ENCODE measurements at regions not wholly inside any gene's neighbourhood (a gene's known extent, or its start where the extent isn't known, plus 50 kb on each side); places are given as distances from the start of the nearest gene placed in this dataset.

DNA sequence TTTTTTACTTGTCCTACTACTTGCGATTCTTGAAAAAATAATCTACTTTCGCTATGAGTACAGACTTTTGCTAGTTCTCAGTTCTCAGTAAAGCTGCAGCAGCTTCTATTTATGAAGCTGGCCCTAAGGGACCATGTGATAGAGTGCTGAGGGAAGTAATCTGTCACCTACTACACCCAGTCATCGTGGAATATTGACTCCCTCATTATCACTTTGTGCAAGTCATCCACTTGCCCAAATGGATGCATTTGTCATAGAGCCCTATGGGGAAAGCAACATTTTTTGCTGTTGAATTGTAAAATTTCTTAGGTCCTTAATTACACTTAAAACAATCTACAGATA lies 1919.8 kb downstream of the SUCLG1 start:
- intact Hi-C loops (cut with DNase I), result no loop called here
- no peaks in the 10 kb centered on the region for H3K27me3 ChIP-seq (ENCODE audit: control insufficient read depth, insufficient read depth)
- no peaks in the 10 kb centered on the region for H3K4me1 ChIP-seq (ENCODE audit: control insufficient read depth, insufficient read depth, low read length)
- WGBS, result 41% methylated on average over 3 of the region's 3 CpGs
- no peak overlapping the region for H3K4me3 ChIP-seq (ENCODE audit: low read length)
- no peaks in the 10 kb centered on the region for H3K9me3 ChIP-seq (ENCODE audit: control insufficient read depth, low read length)
- H3K27ac ChIP-seq (ENCODE audit: low read length), result no peak overlapping the region
- DNase-seq (no peak), ATAC-seq (peak in 1 of 2 donors; percentile 78)

DNA sequence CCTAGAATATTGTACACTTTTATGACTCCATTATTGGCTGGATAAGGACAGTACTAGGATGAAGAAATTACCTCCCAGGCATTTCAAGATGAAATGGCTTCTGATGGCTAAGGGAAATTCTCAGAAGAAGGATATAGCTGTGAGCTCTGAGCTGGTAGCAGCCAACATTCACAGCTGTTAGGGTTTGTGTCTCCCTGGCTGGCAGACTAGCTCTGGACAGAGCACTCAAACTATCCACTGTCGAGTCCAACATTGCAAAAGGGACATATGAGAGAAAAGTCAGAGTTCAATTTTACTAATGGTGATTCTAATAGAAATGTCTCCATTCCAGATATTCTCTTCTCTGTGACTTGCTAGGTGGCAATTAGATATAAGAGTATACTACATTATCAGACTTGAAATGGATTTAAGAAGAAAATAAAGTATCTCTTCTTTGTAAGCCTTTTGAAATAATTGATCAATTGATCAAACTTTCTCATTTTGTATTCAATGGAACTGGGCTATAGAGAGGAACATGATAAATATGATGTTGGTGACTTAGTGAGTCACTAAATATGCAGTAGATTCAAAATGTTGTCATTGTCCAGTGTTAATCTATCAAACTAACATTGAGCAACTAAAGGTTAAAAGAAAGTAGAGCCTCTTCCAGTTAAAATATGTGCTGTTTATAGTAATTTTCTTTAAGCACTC lies 1920.3 kb downstream of the SUCLG1 start:
- intact Hi-C loops (cut with DNase I), result no loop called here
- ATAC-seq (peak in 1 of 2 donors; percentile 67), DNase-seq (no peak)
- H3K27ac ChIP-seq (ENCODE audit: low read length), result no peak overlapping the region
- 49% methylated on average over 1 of the region's 1 CpG for WGBS
- H3K4me3 ChIP-seq (ENCODE audit: low read length), result no peak overlapping the region
- H3K9me3 ChIP-seq (ENCODE audit: control insufficient read depth, low read length), result no peaks in the 10 kb centered on the region
- H3K4me1 ChIP-seq (ENCODE audit: control insufficient read depth, insufficient read depth, low read length), result no peaks in the 10 kb centered on the region
- no peaks in the 10 kb centered on the region for H3K27me3 ChIP-seq (ENCODE audit: control insufficient read depth, insufficient read depth)

- Histone ChIP-seq H3K9me3 (ENCODE audit: control insufficient read depth, low read length) (no peaks in the 10 kb centered on the region), H3K4me3 (ENCODE audit: low read length) (no peak overlapping the region), H3K27ac (ENCODE audit: low read length) (no peak overlapping the region), H3K4me1 (ENCODE audit: control insufficient read depth, insufficient read depth, low read length) (no peaks in the 10 kb centered on the region), H3K27me3 (ENCODE audit: control insufficient read depth, insufficient read depth) (no peaks in the 10 kb centered on the region)
- WGBS, result 89% methylated on average over 8 of the region's 8 CpGs
- intact Hi-C loops (cut with DNase I), result no loop called here
- ATAC-seq (no peak), DNase-seq (no peak)
These were observed 1930.8 kb downstream of the SUCLG1 start for GRCh38 chr2:82528288-82528687.

DNA sequence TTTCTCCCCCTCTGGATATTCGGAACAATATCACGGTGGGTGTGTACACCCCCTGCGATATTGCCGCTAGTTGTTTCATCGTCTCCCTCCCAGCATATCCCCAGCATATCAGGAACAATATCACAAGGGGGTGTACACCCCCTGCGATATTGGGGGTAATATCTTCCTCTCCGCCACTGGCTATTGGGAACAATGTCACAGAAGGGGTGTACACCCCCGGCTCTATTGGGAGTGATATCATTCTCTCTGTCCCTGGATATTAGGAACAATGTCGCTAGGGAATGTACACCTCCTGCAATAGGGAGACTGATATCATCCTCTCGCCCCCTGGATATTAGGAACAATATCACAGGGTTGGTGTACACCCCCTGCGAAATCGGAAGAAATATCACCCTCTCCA lies 1932.0 kb downstream of the SUCLG1 start:
- WGBS, result 93% methylated on average over 12 of the region's 12 CpGs
- no peak for ATAC-seq
- DNase-seq, result no peak
- no peaks in the 10 kb centered on the region for H3K9me3 ChIP-seq (ENCODE audit: control insufficient read depth, low read length)
- no peaks in the 10 kb centered on the region for H3K4me1 ChIP-seq (ENCODE audit: control insufficient read depth, insufficient read depth, low read length)
- H3K27ac ChIP-seq (ENCODE audit: low read length), result no peak overlapping the region
- no peaks in the 10 kb centered on the region for H3K27me3 ChIP-seq (ENCODE audit: control insufficient read depth, insufficient read depth)
- H3K4me3 ChIP-seq (ENCODE audit: low read length), result no peak overlapping the region
- intact Hi-C loops (cut with DNase I), result no loop called here

DNA sequence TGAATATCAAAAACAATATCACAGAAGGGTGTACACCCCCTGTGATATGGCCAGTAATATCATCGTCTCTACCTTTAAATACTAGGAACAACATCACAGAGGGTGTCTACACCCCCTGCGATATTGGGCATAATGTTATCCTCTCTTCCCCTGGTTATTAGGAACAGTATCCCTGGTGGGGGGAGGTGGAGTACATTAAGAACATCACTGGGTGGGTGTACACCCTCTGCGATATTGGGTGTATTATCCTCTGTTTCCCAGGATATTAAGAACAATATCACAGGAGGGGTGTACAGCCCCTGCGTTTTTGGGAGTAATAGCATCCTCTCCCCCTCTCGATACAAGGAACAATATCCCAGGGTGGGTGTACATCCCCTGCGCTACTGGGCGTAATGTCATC lies 1932.8 kb downstream of the SUCLG1 start:
- Histone ChIP-seq H3K27me3 (ENCODE audit: control insufficient read depth, insufficient read depth) (no peaks in the 10 kb centered on the region), H3K4me3 (ENCODE audit: low read length) (no peak overlapping the region), H3K9me3 (ENCODE audit: control insufficient read depth, low read length) (no peaks in the 10 kb centered on the region), H3K4me1 (ENCODE audit: control insufficient read depth, insufficient read depth, low read length) (no peaks in the 10 kb centered on the region), H3K27ac (ENCODE audit: low read length) (no peak overlapping the region)
- DNase-seq (no peak), ATAC-seq (no peak)
- intact Hi-C loops (cut with DNase I), result no loop called here
- WGBS, result 92% methylated on average over 7 of the region's 7 CpGs

DNA sequence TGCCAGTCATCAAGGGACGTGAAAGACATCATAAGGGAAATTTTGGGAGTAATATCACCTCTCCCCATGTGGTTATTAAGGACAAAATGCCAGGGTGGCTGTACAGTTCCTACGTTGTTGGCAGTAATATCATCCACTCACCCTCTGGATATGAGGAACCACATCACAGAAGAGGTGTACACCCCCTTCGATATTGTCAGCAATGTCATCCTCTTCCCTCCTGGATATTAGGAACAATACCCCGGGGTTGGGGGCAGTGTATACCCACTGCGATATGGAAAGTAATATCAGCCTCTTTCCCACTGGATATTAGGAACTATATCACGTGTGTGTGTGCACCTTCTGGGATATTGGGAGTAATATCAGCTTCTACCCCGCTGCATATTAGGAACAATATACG lies 1933.3 kb downstream of the SUCLG1 start:
- H3K27me3 ChIP-seq (ENCODE audit: control insufficient read depth, insufficient read depth), result no peaks in the 10 kb centered on the region
- no peak overlapping the region for H3K27ac ChIP-seq (ENCODE audit: low read length)
- 89% methylated on average over 8 of the region's 8 CpGs for WGBS
- intact Hi-C loops (cut with DNase I), result no loop called here
- no peaks in the 10 kb centered on the region for H3K4me1 ChIP-seq (ENCODE audit: control insufficient read depth, insufficient read depth, low read length)
- no peak overlapping the region for H3K4me3 ChIP-seq (ENCODE audit: low read length)
- H3K9me3 ChIP-seq (ENCODE audit: control insufficient read depth, low read length), result no peaks in the 10 kb centered on the region
- DNase-seq (no peak), ATAC-seq (no peak)

GRCh38 chr2:82524826-82525225 lies 1934.3 kb downstream of the SUCLG1 start:
- ATAC-seq (no peak), DNase-seq (no peak)
- H3K9me3 ChIP-seq (ENCODE audit: control insufficient read depth, low read length), result no peaks in the 10 kb centered on the region
- H3K27ac ChIP-seq (ENCODE audit: low read length), result no peak overlapping the region
- H3K27me3 ChIP-seq (ENCODE audit: control insufficient read depth, insufficient read depth), result no peaks in the 10 kb centered on the region
- H3K4me3 ChIP-seq (ENCODE audit: low read length), result no peak overlapping the region
- intact Hi-C loops (cut with DNase I), result no loop called here
- no peaks in the 10 kb centered on the region for H3K4me1 ChIP-seq (ENCODE audit: control insufficient read depth, insufficient read depth, low read length)
- WGBS, result 95% methylated on average over 7 of the region's 7 CpGs

DNA sequence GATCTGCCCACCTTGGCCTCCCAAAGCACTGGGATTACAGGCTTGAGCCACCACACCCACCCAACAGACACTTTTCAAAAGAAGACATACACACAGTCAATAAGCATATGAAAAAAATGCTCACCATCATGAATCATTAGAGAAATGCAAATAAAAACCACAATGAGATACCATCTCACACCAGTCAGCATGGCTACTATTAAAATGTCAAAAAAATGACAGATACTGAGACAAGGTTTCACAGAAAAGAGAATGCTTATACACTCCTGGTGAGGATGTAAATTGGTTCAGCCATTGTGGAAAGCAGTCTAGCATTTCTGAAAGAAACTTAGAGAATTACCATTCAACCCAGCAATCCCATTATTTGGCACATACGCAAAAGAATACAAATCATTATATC lies 1947.2 kb downstream of the SUCLG1 start:
- no peaks in the 10 kb centered on the region for H3K9me3 ChIP-seq (ENCODE audit: control insufficient read depth, low read length)
- WGBS, result 96% methylated on average over 1 of the region's 1 CpG
- H3K4me3 ChIP-seq (ENCODE audit: low read length), result no peak overlapping the region
- intact Hi-C loops (cut with DNase I), result no loop called here
- H3K4me1 ChIP-seq (ENCODE audit: control insufficient read depth, insufficient read depth, low read length), result no peaks in the 10 kb centered on the region
- H3K27me3 ChIP-seq (ENCODE audit: control insufficient read depth, insufficient read depth), result no peaks in the 10 kb centered on the region
- ATAC-seq, result no peak
- no peak for DNase-seq
- H3K27ac ChIP-seq (ENCODE audit: low read length), result no peak overlapping the region

GRCh38 chr2:82508702-82509101 lies 1950.4 kb downstream of the SUCLG1 start:
- WGBS, result 90% methylated on average over 2 of the region's 2 CpGs
- intact Hi-C loops (cut with DNase I), result no loop called here
- no peaks in the 10 kb centered on the region for H3K4me1 ChIP-seq (ENCODE audit: control insufficient read depth, insufficient read depth, low read length)
- no peak overlapping the region for H3K27ac ChIP-seq (ENCODE audit: low read length)
- no peak for DNase-seq
- ATAC-seq, result no peak
- H3K9me3 ChIP-seq (ENCODE audit: control insufficient read depth, low read length), result no peaks in the 10 kb centered on the region
- no peaks in the 10 kb centered on the region for H3K27me3 ChIP-seq (ENCODE audit: control insufficient read depth, insufficient read depth)
- no peak overlapping the region for H3K4me3 ChIP-seq (ENCODE audit: low read length)

- Histone ChIP-seq H3K9me3 (ENCODE audit: control insufficient read depth, low read length) (no peaks in the 10 kb centered on the region), H3K4me3 (ENCODE audit: low read length) (no peak overlapping the region), H3K27me3 (ENCODE audit: control insufficient read depth, insufficient read depth) (no peaks in the 10 kb centered on the region), H3K4me1 (ENCODE audit: control insufficient read depth, insufficient read depth, low read length) (no peaks in the 10 kb centered on the region), H3K27ac (ENCODE audit: low read length) (no peak overlapping the region)
- WGBS, result 93% methylated on average over 11 of the region's 11 CpGs
- ATAC-seq (peak in 1 of 2 donors; percentile 23), DNase-seq (peak in 1 of 3 donors; percentile 29)
- intact Hi-C loops (cut with DNase I), result no loop called here
These were observed 1951.4 kb downstream of the SUCLG1 start for GRCh38 chr2:82507657-82508056.

- no peak for ATAC-seq
- Histone ChIP-seq H3K4me1 (ENCODE audit: control insufficient read depth, insufficient read depth, low read length) (no peaks in the 10 kb centered on the region), H3K9me3 (ENCODE audit: control insufficient read depth, low read length) (no peaks in the 10 kb centered on the region), H3K27me3 (ENCODE audit: control insufficient read depth, insufficient read depth) (no peaks in the 10 kb centered on the region), H3K27ac (ENCODE audit: low read length) (no peak overlapping the region), H3K4me3 (ENCODE audit: low read length) (no peak overlapping the region)
- no peak for DNase-seq
- intact Hi-C loops (cut with DNase I), result no loop called here
- 84% methylated on average over 4 of the region's 4 CpGs for WGBS
These were observed 1957.9 kb downstream of the SUCLG1 start for GRCh38 chr2:82501217-82501616.

- Histone ChIP-seq H3K9me3 (ENCODE audit: control insufficient read depth, low read length) (no peaks in the 10 kb centered on the region), H3K27me3 (ENCODE audit: control insufficient read depth, insufficient read depth) (no peaks in the 10 kb centered on the region), H3K27ac (ENCODE audit: low read length) (no peak overlapping the region), H3K4me3 (ENCODE audit: low read length) (no peak overlapping the region), H3K4me1 (ENCODE audit: control insufficient read depth, insufficient read depth, low read length) (no peaks in the 10 kb centered on the region)
- intact Hi-C loops (cut with DNase I), result no loop called here
- DNase-seq, result no peak
- WGBS, result 87% methylated on average over 6 of the region's 6 CpGs
- no peak for ATAC-seq
These were observed 1960.2 kb downstream of the SUCLG1 start for GRCh38 chr2:82498777-82499443.
